Transverse colon (tissue), 4 donors: ENCODE measurements at regions not wholly inside any gene's neighbourhood (a gene's known extent, or its start where the extent isn't known, plus 50 kb on each side); places are given as distances from the start of the nearest gene placed in this dataset.

Experiments used
- DNase-seq: peaks from one replicate; pipeline ENCODE4 v3.0.0-alpha.2; 2019
- H3K27ac ChIP-seq, 4 donors: fragments of 200-600 bp; sonication (generic); 2 replicates each; pipeline ENCODE4 v1.5.1; 2016 to 2018; ENCODE audit warnings: inconsistent platforms in 4 of 4
- H3K27me3 ChIP-seq: fragments of 200-600 bp; sonication (generic); 2 replicates; pipeline ENCODE4 v1.5.1; 2017; ENCODE audit warnings: inconsistent platforms
- H3K36me3 ChIP-seq, 4 donors: fragments of 200-600 bp; sonication (generic); 2 replicates each; pipeline ENCODE4 v1.5.1; 2017 to 2019; ENCODE audit warnings: inconsistent platforms in 4 of 4
- H3K4me1 ChIP-seq, 4 donors: fragments of 200-600 bp; sonication (generic); 2 replicates each; pipeline ENCODE4 v1.5.1; 2017 to 2020; ENCODE audit warnings: inconsistent platforms in 4 of 4
- H3K4me3 ChIP-seq, 4 donors: fragments of 200-600 bp; sonication (generic); 1 replicate in 1 of 4; 2 replicates in 3 of 4; pipeline versions ENCODE4 v1.5.1 to v1.6.1; 2017 to 2019; ENCODE audit warnings: inconsistent platforms in 4 of 4
- H3K9me3 ChIP-seq, 2 donors: fragments of 200-600 bp; sonication (generic); 2 replicates each; pipeline ENCODE4 v1.5.1; 2017 to 2019; ENCODE audit warnings: inconsistent platforms in 2 of 2
- CTCF ChIP-seq, 5 experiments: fragments of 200-600 bp in 3 of 5; fragments of 450-650 bp in 2 of 5; sonication (generic) in 3 of 5; IDR thresholded peaks; 1 replicate in 2 of 5; 2 replicates in 3 of 5; pipeline ENCODE4 v1.5.1; 2016 to 2017; ENCODE audit warnings: antibody characterized with exemption in 5 of 5, inconsistent platforms in 3 of 5, mild to moderate bottlenecking in 2 of 5, moderate library complexity in 1 of 5
- EP300 ChIP-seq: sonication (generic); formaldehyde crosslinking; IDR thresholded peaks from one replicate; pipeline ENCODE4 v1.6.1; 2017; ENCODE audit warnings: antibody characterized with exemption, low read depth
- POLR2A ChIP-seq: fragments of 450-650 bp; IDR thresholded peaks from one replicate; pipeline ENCODE4 v1.6.1; 2016; ENCODE audit warnings: antibody characterized with exemption, mild to moderate bottlenecking, moderate library complexity
- POLR2AphosphoS5 ChIP-seq, 3 donors: sonication (generic); formaldehyde crosslinking; IDR thresholded peaks; one replicate each; pipeline ENCODE4 v1.6.1; 2016; ENCODE audit warnings: antibody characterized with exemption in 3 of 3
- WGBS, 2 donors: methylation state at CpG; one replicate each; pipeline ENCODE4 v1.1.5; 2018; ENCODE audit warnings: low coverage in 1 of 2; 5-methylcytosine and 5-hydroxymethylcytosine counted together
- in situ Hi-C, 4 donors: fragments of 200-750 bp; cut with MboI; loops; one replicate each; pipeline versions ENCODE4 v1.15.0 to v1.15.1; 2017; ENCODE audit warnings: low sequenced_read_pairs in 3 of 4, low pct_ligation_motif_present in 1 of 4, low pct_unique_long_range_greater_than_20kb in 1 of 4
- intact Hi-C: fragments of 100-400 bp; cut with DNase I; formaldehyde crosslinking; loops from one replicate; pipeline ENCODE4 v1.15.1; 2023; ENCODE audit warnings: low total_unique reads

GRCh38 chr2:129078548-129078947 lies 759.9 kb upstream of the HS6ST1 start:
- intact Hi-C loops (no loop called here), in situ Hi-C loops (no loop called here)
- TF ChIP-seq CTCF (IDR thresholded peaks at IDR 0.05) (no peak), POLR2A (no peak), EP300 (no peak), POLR2AphosphoS5 (IDR thresholded peaks at IDR 0.05) (no peak)
- DNase-seq = no peak
- Histone ChIP-seq H3K27me3 (no peaks in the 10 kb centered on the region), H3K36me3 (no peaks in the 10 kb centered on the region), H3K4me1 (no peaks in the 10 kb centered on the region), H3K4me3 (no peak overlapping the region), H3K27ac (no peak overlapping the region), H3K9me3 (no peaks in the 10 kb centered on the region)
- WGBS, 2 donors = 77 to 80% methylated on average over 3 of the region's 3 CpGs

- WGBS, 2 donors = 67 to 71% methylated on average over 6 to 7 of the region's 7 CpGs
- Histone ChIP-seq H3K4me1 (no peaks in the 10 kb centered on the region), H3K36me3 (no peaks in the 10 kb centered on the region), H3K4me3 (no peak overlapping the region), H3K9me3 (no peaks in the 10 kb centered on the region), H3K27me3 (no peaks in the 10 kb centered on the region), H3K27ac (no peak overlapping the region)
- TF ChIP-seq CTCF (IDR thresholded peaks at IDR 0.05) (no peak), POLR2A (no peak), POLR2AphosphoS5 (IDR thresholded peaks at IDR 0.05) (no peak)
- intact Hi-C loops = no loop called here
- no peak for DNase-seq
- in situ Hi-C loops = no loop called here
Observed at GRCh38 chr2:129080715-129081476, 762.2 kb upstream of the HS6ST1 start.

GRCh38 chr2:129085386-129085785 lies 766.7 kb upstream of the HS6ST1 start:
- Histone ChIP-seq H3K9me3 (no peaks in the 10 kb centered on the region), H3K4me3 (no peak overlapping the region), H3K27ac (no peak overlapping the region), H3K27me3 (no peaks in the 10 kb centered on the region), H3K36me3 (no peaks in the 10 kb centered on the region), H3K4me1 (no peaks in the 10 kb centered on the region)
- in situ Hi-C loops = no loop called here
- intact Hi-C loops = no loop called here
- DNase-seq = no peak
- 81 to 86% methylated on average over 2 to 3 of the region's 3 CpGs for WGBS, 2 donors
- TF ChIP-seq CTCF (IDR thresholded peaks at IDR 0.05) (no peak), POLR2AphosphoS5 (IDR thresholded peaks at IDR 0.05) (no peak), POLR2A (no peak), EP300 (no peak)

- Histone ChIP-seq H3K27ac (no peak overlapping the region), H3K4me3 (no peak overlapping the region), H3K27me3 (no peaks in the 10 kb centered on the region), H3K9me3 (no peaks in the 10 kb centered on the region), H3K36me3 (no peaks in the 10 kb centered on the region), H3K4me1 (no peaks in the 10 kb centered on the region)
- 68 to 77% methylated on average over 2 of the region's 2 CpGs for WGBS, 2 donors
- in situ Hi-C loops = no loop called here
- DNase-seq = no peak
- intact Hi-C loops = no loop called here
- TF ChIP-seq POLR2A (no peak), EP300 (no peak), POLR2AphosphoS5 (IDR thresholded peaks at IDR 0.05) (no peak), CTCF (IDR thresholded peaks at IDR 0.05) (no peak)
Observed at GRCh38 chr2:129087133-129087813, 768.6 kb upstream of the HS6ST1 start.
